ENCODE measurements at regions not wholly inside any gene's neighbourhood (a gene's known extent, or its start where the extent isn't known, plus 50 kb on each side); places are given as distances from the start of the nearest gene placed in this dataset.

DNA sequence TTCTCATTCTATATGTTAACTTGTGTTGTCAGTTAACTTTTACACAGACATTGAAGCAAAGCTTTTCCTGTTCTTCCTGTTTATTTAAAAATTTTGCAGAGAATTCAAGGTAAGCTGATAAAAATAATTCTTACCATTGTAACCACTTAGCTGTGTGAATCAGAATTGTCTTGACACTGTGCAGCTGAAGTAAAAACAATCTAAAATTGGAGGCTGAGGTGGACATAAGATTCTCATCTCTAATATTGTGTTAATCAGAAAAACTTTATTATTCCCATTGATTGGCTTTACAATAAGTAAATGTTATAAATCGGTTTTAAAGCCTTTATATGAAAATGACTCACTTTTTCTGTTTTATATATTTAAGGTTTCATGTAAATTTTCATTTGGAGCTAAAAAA is 240.3 kb upstream of the PLEKHG7 start:
- FAIRE-seq (no peak), ATAC-seq (no peak), DNase-seq (ENCODE audit: low read depth in 1 of 2, low spot score in 1 of 2) (no peak)
- WGBS (ENCODE audit: missing lambda C conversion rate) = 21% methylated on average over 1 of the region's 1 CpG
- H3K4me1 ChIP-seq = peaks cover 1% of the 10 kb centered on the region; the same call in 1 of the 3 replicates
- H3K4me3 ChIP-seq = no peak overlapping the region
- ChIA-PET CTCF (no interaction called here), POLR2A (no interaction called here)
- TF ChIP-seq NR3C1 (IDR thresholded peaks at IDR 0.05) = no peak
- no peak for TF ChIP-seq TFCP2L1 (CRISPR knock-in tag; IDR thresholded peaks at IDR 0.05)
- no peak for TF ChIP-seq MAFK (IDR thresholded peaks at IDR 0.05; ENCODE audit: partially characterized antibody)
- TF ChIP-seq, protein P1, sequence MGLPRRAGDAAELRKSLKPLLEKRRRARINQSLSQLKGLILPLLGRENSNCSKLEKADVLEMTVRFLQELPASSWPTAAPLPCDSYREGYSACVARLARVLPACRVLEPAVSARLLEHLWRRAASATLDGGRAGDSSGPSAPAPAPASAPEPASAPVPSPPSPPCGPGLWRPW (IDR thresholded peaks at IDR 0.05) = no peak
- TF ChIP-seq CEBPB (IDR thresholded peaks at IDR 0.05) = no peak
- TF ChIP-seq, protein P2, sequence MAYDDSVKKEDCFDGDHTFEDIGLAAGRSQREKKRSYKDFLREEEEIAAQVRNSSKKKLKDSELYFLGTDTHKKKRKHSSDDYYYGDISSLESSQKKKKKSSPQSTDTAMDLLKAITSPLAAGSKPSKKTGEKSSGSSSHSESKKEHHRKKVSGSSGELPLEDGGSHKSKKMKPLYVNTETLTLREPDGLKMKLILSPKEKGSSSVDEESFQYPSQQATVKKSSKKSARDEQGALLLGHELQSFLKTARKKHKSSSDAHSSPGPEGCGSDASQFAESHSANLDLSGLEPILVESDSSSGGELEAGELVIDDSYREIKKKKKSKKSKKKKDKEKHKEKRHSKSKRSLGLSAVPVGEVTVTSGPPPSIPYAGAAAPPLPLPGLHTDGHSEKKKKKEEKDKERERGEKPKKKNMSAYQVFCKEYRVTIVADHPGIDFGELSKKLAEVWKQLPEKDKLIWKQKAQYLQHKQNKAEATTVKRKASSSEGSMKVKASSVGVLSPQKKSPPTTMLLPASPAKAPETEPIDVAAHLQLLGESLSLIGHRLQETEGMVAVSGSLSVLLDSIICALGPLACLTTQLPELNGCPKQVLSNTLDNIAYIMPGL (CRISPR knock-in tag; IDR thresholded peaks at IDR 0.05; ENCODE audit: borderline replicate concordance) = no peak
- no peak for TF ChIP-seq RNF2 (IDR thresholded peaks at IDR 0.05; ENCODE audit: borderline replicate concordance, low read depth)
- no peak for TF ChIP-seq HDAC2 (IDR thresholded peaks at IDR 0.05)
- no peak for TF ChIP-seq RAD21 (conservative IDR thresholded peaks at IDR 0.05 in 1 of 2, IDR thresholded peaks at IDR 0.05 in 1 of 2)
- TF ChIP-seq JUN (IDR thresholded peaks at IDR 0.05) = no peak
- no peaks in the 10 kb centered on the region for H3K9me3 ChIP-seq
- no peak overlapping the region for H3K27ac ChIP-seq
- no peak overlapping the region for H3K4me2 ChIP-seq

DNA sequence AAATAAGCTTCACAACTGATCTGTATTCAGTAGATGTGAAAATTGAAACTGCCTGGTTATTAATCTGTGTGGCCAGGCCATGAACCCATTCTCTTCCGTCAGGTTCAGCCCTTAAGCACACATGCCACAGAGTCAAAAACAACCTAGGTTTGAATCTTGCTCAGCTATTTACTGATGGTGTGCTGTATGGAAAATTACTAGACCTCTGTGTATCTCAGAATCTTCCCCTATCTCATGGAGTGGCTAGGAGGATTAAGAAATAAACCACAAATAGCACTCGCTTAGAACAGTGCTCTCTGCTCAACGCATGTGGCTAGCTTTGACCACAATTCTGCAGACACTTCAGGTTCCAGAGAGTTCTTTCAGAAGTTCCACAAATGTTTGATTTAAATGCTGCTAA is 240.7 kb upstream of the PLEKHG7 start:
- WGBS (ENCODE audit: missing lambda C conversion rate) = 88% methylated on average over 3 of the region's 3 CpGs
- Histone ChIP-seq H3K4me1 (no peaks in the 10 kb centered on the region), H3K4me3 (no peak overlapping the region), H3K9me3 (no peaks in the 10 kb centered on the region), H3K27ac (no peak overlapping the region), H3K4me2 (no peak overlapping the region)
- CTCF ChIA-PET = interaction anchor here (0.7 kb wide), 1 partner anchor 18 kb away, joined by 3 read pairs; no protein-coding TSS in a partner anchor
- DNase-seq (ENCODE audit: low read depth in 1 of 2, low spot score in 1 of 2) = no peak
- no peak for FAIRE-seq
- no peak for ATAC-seq
- TF ChIP-seq FOSL2 (IDR thresholded peaks at IDR 0.05) (no peak), FOSL2 (CRISPR knock-in tag; IDR thresholded peaks at IDR 0.05) (no peak), EHF (CRISPR knock-in tag; IDR thresholded peaks at IDR 0.05) (no peak), CBX8 (IDR thresholded peaks at IDR 0.05) (no peak), CHD4 (IDR thresholded peaks at IDR 0.05; ENCODE audit: borderline replicate concordance) (no peak), BHLHE40 (IDR thresholded peaks at IDR 0.05; ENCODE audit: low read depth, low read length) (no peak)
- TF ChIP-seq, protein P3, sequence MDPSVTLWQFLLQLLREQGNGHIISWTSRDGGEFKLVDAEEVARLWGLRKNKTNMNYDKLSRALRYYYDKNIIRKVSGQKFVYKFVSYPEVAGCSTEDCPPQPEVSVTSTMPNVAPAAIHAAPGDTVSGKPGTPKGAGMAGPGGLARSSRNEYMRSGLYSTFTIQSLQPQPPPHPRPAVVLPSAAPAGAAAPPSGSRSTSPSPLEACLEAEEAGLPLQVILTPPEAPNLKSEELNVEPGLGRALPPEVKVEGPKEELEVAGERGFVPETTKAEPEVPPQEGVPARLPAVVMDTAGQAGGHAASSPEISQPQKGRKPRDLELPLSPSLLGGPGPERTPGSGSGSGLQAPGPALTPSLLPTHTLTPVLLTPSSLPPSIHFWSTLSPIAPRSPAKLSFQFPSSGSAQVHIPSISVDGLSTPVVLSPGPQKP (IDR thresholded peaks at IDR 0.05; ENCODE audit: low read depth, low read length) = no peak
- TF ChIP-seq, protein P4, sequence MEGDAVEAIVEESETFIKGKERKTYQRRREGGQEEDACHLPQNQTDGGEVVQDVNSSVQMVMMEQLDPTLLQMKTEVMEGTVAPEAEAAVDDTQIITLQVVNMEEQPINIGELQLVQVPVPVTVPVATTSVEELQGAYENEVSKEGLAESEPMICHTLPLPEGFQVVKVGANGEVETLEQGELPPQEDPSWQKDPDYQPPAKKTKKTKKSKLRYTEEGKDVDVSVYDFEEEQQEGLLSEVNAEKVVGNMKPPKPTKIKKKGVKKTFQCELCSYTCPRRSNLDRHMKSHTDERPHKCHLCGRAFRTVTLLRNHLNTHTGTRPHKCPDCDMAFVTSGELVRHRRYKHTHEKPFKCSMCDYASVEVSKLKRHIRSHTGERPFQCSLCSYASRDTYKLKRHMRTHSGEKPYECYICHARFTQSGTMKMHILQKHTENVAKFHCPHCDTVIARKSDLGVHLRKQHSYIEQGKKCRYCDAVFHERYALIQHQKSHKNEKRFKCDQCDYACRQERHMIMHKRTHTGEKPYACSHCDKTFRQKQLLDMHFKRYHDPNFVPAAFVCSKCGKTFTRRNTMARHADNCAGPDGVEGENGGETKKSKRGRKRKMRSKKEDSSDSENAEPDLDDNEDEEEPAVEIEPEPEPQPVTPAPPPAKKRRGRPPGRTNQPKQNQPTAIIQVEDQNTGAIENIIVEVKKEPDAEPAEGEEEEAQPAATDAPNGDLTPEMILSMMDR (IDR thresholded peaks at IDR 0.05) = no peak
- POLR2A ChIA-PET = no interaction called here

DNA sequence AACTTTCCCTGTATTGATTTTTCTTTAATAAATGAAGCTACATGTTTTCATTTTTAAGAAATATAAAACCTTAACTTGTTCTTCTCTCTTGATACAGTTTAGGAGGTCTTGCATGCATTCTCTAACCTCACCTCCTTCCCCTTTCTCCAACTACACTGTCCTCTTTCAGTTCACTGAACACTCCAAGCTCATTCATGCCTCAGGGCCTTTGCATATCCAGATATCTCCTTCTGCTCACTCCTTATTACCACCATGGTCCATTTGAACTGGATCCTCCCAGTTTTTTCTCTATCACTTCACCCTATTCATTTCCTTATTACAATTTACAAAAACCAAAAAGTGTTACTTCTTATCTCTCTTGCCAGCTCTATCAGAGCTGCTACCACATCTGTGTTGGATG is 242.9 kb upstream of the PLEKHG7 start:
- Histone ChIP-seq H3K4me3 (no peak overlapping the region), H3K9me3 (no peaks in the 10 kb centered on the region), H3K27ac (no peak overlapping the region), H3K4me2 (no peak overlapping the region), H3K4me1 (no peaks in the 10 kb centered on the region)
- ChIA-PET CTCF (interaction anchor here (2.1 kb wide), 1 partner anchor 11 kb away, joined by 4 read pairs; no protein-coding TSS in a partner anchor), POLR2A (no interaction called here)
- FAIRE-seq (no peak), ATAC-seq (no peak), DNase-seq (ENCODE audit: low read depth in 1 of 2, low spot score in 1 of 2) (no peak)
- TF ChIP-seq GATA3 (IDR thresholded peaks at IDR 0.05; ENCODE audit: borderline replicate concordance) (no peak), CBX2 (IDR thresholded peaks at IDR 0.05; ENCODE audit: borderline replicate concordance, low read depth) (no peak), EHF (CRISPR knock-in tag; IDR thresholded peaks at IDR 0.05) (no peak), NPAS2 (CRISPR knock-in tag; IDR thresholded peaks at IDR 0.05; ENCODE audit: borderline replicate concordance) (no peak), CHD2 (IDR thresholded peaks at IDR 0.05; ENCODE audit: low read length, partially characterized antibody) (no peak), JUN (IDR thresholded peaks at IDR 0.05) (no peak), SREBF2 (IDR thresholded peaks at IDR 0.05) (no peak), TP53 (CRISPR knock-in tag; IDR thresholded peaks at IDR 0.05) (no peak), HOXB5 (CRISPR knock-in tag; IDR thresholded peaks at IDR 0.05) (no peak), JUNB (IDR thresholded peaks at IDR 0.05) (no peak), FOSB (CRISPR knock-in tag; IDR thresholded peaks at IDR 0.05) (no peak), CHD4 (IDR thresholded peaks at IDR 0.05; ENCODE audit: borderline replicate concordance) (no peak), KDM5A (IDR thresholded peaks at IDR 0.05) (no peak), HDAC2 (IDR thresholded peaks at IDR 0.05) (no peak), BHLHE40 (IDR thresholded peaks at IDR 0.05; ENCODE audit: low read depth, low read length) (no peak), FOXS1 (CRISPR knock-in tag; IDR thresholded peaks at IDR 0.05) (no peak), RCOR1 (IDR thresholded peaks at IDR 0.05; ENCODE audit: low read depth, low read length) (no peak)

Measured in A549 (cell line).